AG04450 (cell line): ENCODE measurements at regions not wholly inside any gene's neighbourhood (a gene's known extent, or its start where the extent isn't known, plus 50 kb on each side); places are given as distances from the start of the nearest gene placed in this dataset.

Source experiments
- CTCF ChIA-PET: fragments of 300-600, 350-600 bp; formaldehyde crosslinking; extraction: SDS; loops from one replicate; lab custom pipeline; 2022; ENCODE audit warnings: antibody characterized with exemption, inconsistent platforms; lab: Charles Lee
- POLR2A ChIA-PET: fragments of 350-600 bp; formaldehyde crosslinking; extraction: SDS; loops from one replicate; lab custom pipeline; 2021; ENCODE audit warnings: antibody characterized with exemption, inconsistent platforms; lab: Yijun Ruan, JAX
- DNase-seq: peaks from one replicate; pipeline ENCODE4 v3.0.0-alpha.2; 2011; ENCODE audit warnings: low read depth, low spot score
- H3K27ac ChIP-seq: one replicate; pipeline ENCODE4 v1.5.1; 2012; ENCODE audit warnings: low read depth, low read length, control low read depth
- H3K27me3 ChIP-seq: one replicate; pipeline ENCODE4 v1.6.0; 2012; ENCODE audit warnings: low read length; ENCODE audit not compliant: control insufficient read depth, insufficient read depth
- H3K4me3 ChIP-seq: 2 replicates; pipeline ENCODE4 v1.5.1; 2011; ENCODE audit warnings: mild to moderate bottlenecking, low read depth, low read length, control low read depth
- H3K9me3 ChIP-seq: 2 replicates; pipeline ENCODE4 v1.5.1; 2012; ENCODE audit warnings: low read length; ENCODE audit not compliant: control insufficient read depth, insufficient read depth
- CTCF ChIP-seq: IDR thresholded peaks from 2 replicates; pipeline ENCODE4 v1.5.1; 2011; ENCODE audit warnings: low read depth, low read length, control low read depth, inconsistent platforms

- DNase-seq, result no peak
- no peak overlapping the region for H3K4me3 ChIP-seq
- ChIA-PET POLR2A (no interaction called here), CTCF (no interaction called here)
- H3K27me3 ChIP-seq, result peaks cover 12% of the 10 kb centered on the region
- H3K9me3 ChIP-seq, result no peaks in the 10 kb centered on the region
- no peak for TF ChIP-seq CTCF
- H3K27ac ChIP-seq, result no peak overlapping the region
Measured at GRCh38 chr3:124161448-124161847, 169.5 kb upstream of the ROPN1 start.

- no peak for TF ChIP-seq CTCF
- H3K4me3 ChIP-seq, result no peak overlapping the region
- POLR2A ChIA-PET, result no interaction called here
- no peak for DNase-seq
- no peak overlapping the region for H3K27ac ChIP-seq
- H3K9me3 ChIP-seq, result no peaks in the 10 kb centered on the region
- H3K27me3 ChIP-seq, result peaks cover 7% of the 10 kb centered on the region
- CTCF ChIA-PET, result no interaction called here
Measured at GRCh38 chr3:124163689-124164088, 171.8 kb upstream of the ROPN1 start.

GRCh38 chr3:124168271-124168670 lies 176.3 kb upstream of the ROPN1 start:
- ChIA-PET POLR2A (no interaction called here), CTCF (no interaction called here)
- H3K4me3 ChIP-seq, result no peak overlapping the region
- no peak overlapping the region for H3K27ac ChIP-seq
- no peak for DNase-seq
- TF ChIP-seq CTCF, result no peak
- peaks cover 8% of the 10 kb centered on the region for H3K27me3 ChIP-seq
- no peaks in the 10 kb centered on the region for H3K9me3 ChIP-seq

GRCh38 chr3:124172283-124172682 lies 180.4 kb upstream of the ROPN1 start:
- no peaks in the 10 kb centered on the region for H3K9me3 ChIP-seq
- no peak overlapping the region for H3K4me3 ChIP-seq
- DNase-seq, result no peak
- CTCF ChIA-PET, result no interaction called here
- H3K27me3 ChIP-seq, result peaks cover 4% of the 10 kb centered on the region
- no peak overlapping the region for H3K27ac ChIP-seq
- POLR2A ChIA-PET, result no interaction called here
- no peak for TF ChIP-seq CTCF

GRCh38 chr3:124172816-124173215 lies 180.9 kb upstream of the ROPN1 start:
- Histone ChIP-seq H3K4me3 (no peak overlapping the region), H3K27ac (no peak overlapping the region), H3K27me3 (peaks cover 4% of the 10 kb centered on the region), H3K9me3 (no peaks in the 10 kb centered on the region)
- DNase-seq, result no peak
- ChIA-PET CTCF (no interaction called here), POLR2A (no interaction called here)
- no peak for TF ChIP-seq CTCF
